Hepatic stellate cell (primary cell): ENCODE measurements at regions not wholly inside any gene's neighbourhood (a gene's known extent, or its start where the extent isn't known, plus 50 kb on each side); places are given as distances from the start of the nearest gene placed in this dataset.

Experiments
- DNase-seq: peaks from one replicate; pipeline ENCODE4 v3.0.0; 2011; ENCODE audit warnings: low spot score

- DNase-seq, result no peak
Measured at GRCh38 chr19:31560086-31561060, 211.1 kb upstream of the TSHZ3 start.

GRCh38 chr19:31562966-31563612, 213.9 kb upstream of the TSHZ3 start:
- no peak for DNase-seq

- DNase-seq, result no peak
Measured at GRCh38 chr19:31567776-31568175, 218.5 kb upstream of the TSHZ3 start.

GRCh38 chr19:31568724-31569123, 219.5 kb upstream of the TSHZ3 start:
- DNase-seq, result no peak

GRCh38 chr19:31570718-31571117, 221.5 kb upstream of the TSHZ3 start:
- DNase-seq, result no peak

- DNase-seq, result no peak
Measured at GRCh38 chr19:31572102-31572975, 223.1 kb upstream of the TSHZ3 start.

- DNase-seq, result no peak
Measured at GRCh38 chr19:31572976-31573298, 223.7 kb upstream of the TSHZ3 start.

GRCh38 chr19:31574251-31574973, 225.2 kb upstream of the TSHZ3 start:
- DNase-seq, result no peak

- no peak for DNase-seq
Measured at GRCh38 chr19:31575846-31576335, 226.7 kb upstream of the TSHZ3 start.

- no peak for DNase-seq
Measured at GRCh38 chr19:31578326-31578725, 229.1 kb upstream of the TSHZ3 start.

GRCh38 chr19:31583148-31583547, 233.9 kb upstream of the TSHZ3 start:
- no peak for DNase-seq

GRCh38 chr19:31586282-31586681, 237.0 kb upstream of the TSHZ3 start:
- no peak for DNase-seq

- no peak for DNase-seq
Measured at GRCh38 chr19:31589109-31589508, 239.9 kb upstream of the TSHZ3 start.

GRCh38 chr19:31591258-31591657, 242.0 kb upstream of the TSHZ3 start:
- DNase-seq, result no peak

GRCh38 chr19:31592456-31592855, 243.2 kb upstream of the TSHZ3 start:
- DNase-seq, result no peak

GRCh38 chr19:31594701-31595100, 245.5 kb upstream of the TSHZ3 start:
- no peak for DNase-seq

- DNase-seq, result no peak
Measured at GRCh38 chr19:31595521-31595920, 246.3 kb upstream of the TSHZ3 start.

GRCh38 chr19:31596751-31597150, 247.5 kb upstream of the TSHZ3 start:
- DNase-seq, result no peak

GRCh38 chr19:31597616-31598015, 248.4 kb upstream of the TSHZ3 start:
- no peak for DNase-seq

- DNase-seq, result no peak
Measured at GRCh38 chr19:31598730-31599238, 249.5 kb upstream of the TSHZ3 start.

- no peak for DNase-seq
Measured at GRCh38 chr19:31600731-31601295, 251.6 kb upstream of the TSHZ3 start.
